Skeletal muscle tissue (tissue), 3 donors: ENCODE measurements at regions not wholly inside any gene's neighbourhood (a gene's known extent, or its start where the extent isn't known, plus 50 kb on each side); places are given as distances from the start of the nearest gene placed in this dataset.
A peak's percentile ranks its signal among the peaks of the same experiment; 100 is the strongest.
"Not testable (repeated sequence)": the region's sequence is repeated elsewhere in the genome, so short reads cannot be mapped to it uniquely, and the experiment has no call there.

Experiments
- H3K27ac ChIP-seq: one replicate; pipeline ENCODE4 v1.7.0; 2013; ENCODE audit warnings: mild to moderate bottlenecking, low read depth, low read length, inconsistent platforms
- H3K27me3 ChIP-seq, 3 donors: one replicate each; pipeline ENCODE4 v1.7.0; 2013; ENCODE audit warnings: low read length in 3 of 3; ENCODE audit not compliant: control insufficient read depth in 3 of 3, insufficient read depth in 3 of 3
- H3K36me3 ChIP-seq, 3 donors: one replicate each; pipeline ENCODE4 v1.7.0; 2013; ENCODE audit warnings: low read length in 3 of 3; ENCODE audit not compliant: control insufficient read depth in 3 of 3, insufficient read depth in 3 of 3
- H3K4me1 ChIP-seq, 3 donors: one replicate each; pipeline ENCODE4 v1.7.0; 2013; ENCODE audit warnings: low read length in 3 of 3, mild to moderate bottlenecking in 3 of 3; ENCODE audit not compliant: control insufficient read depth in 3 of 3, insufficient read depth in 3 of 3
- H3K4me3 ChIP-seq, 3 donors: one replicate each; pipeline ENCODE4 v1.7.0; 2013; ENCODE audit warnings: low read length in 3 of 3
- H3K9ac ChIP-seq, 3 donors: one replicate each; pipeline ENCODE4 v1.7.0; 2013; ENCODE audit warnings: low read length in 3 of 3, mild to moderate bottlenecking in 3 of 3, moderate library complexity in 2 of 3, low read depth in 1 of 3
- H3K9me3 ChIP-seq, 3 donors: one replicate each; pipeline ENCODE4 v1.7.0; 2013; ENCODE audit warnings: low read length in 3 of 3; ENCODE audit not compliant: control insufficient read depth in 3 of 3
- donor health status: Osteomylitis.

- Histone ChIP-seq H3K9me3 (no peaks in the 10 kb centered on the region), H3K4me1 (peaks cover 8 to 20% (median 15%) of the 10 kb centered on the region in 3 donors), H3K27me3 (no peaks in the 10 kb centered on the region), H3K36me3 (no peaks in the 10 kb centered on the region), H3K27ac (no peak overlapping the region), H3K9ac (no peak overlapping the region), H3K4me3 (peak overlapping the region in 1 of 3 donors; percentile 6)
These were observed 54.5 kb downstream of the IRX5 start for GRCh38 chr16:54985156-54985555.

GRCh38 chr16:54985668-54986067 lies 55.0 kb downstream of the IRX5 start:
- no peak overlapping the region for H3K4me3 ChIP-seq
- H3K4me1 ChIP-seq = peaks cover 8 to 20% (median 15%) of the 10 kb centered on the region in 3 donors
- H3K9me3 ChIP-seq = no peaks in the 10 kb centered on the region
- no peaks in the 10 kb centered on the region for H3K27me3 ChIP-seq
- H3K27ac ChIP-seq = no peak overlapping the region
- H3K36me3 ChIP-seq = no peaks in the 10 kb centered on the region
- H3K9ac ChIP-seq = no peak overlapping the region

GRCh38 chr16:54986409-54986808 lies 55.7 kb downstream of the IRX5 start:
- no peak overlapping the region for H3K27ac ChIP-seq
- H3K9ac ChIP-seq = no peak overlapping the region
- H3K36me3 ChIP-seq = no peaks in the 10 kb centered on the region
- no peak overlapping the region for H3K4me3 ChIP-seq
- H3K4me1 ChIP-seq = peaks cover 8 to 20% (median 15%) of the 10 kb centered on the region in 3 donors
- no peaks in the 10 kb centered on the region for H3K27me3 ChIP-seq
- no peaks in the 10 kb centered on the region for H3K9me3 ChIP-seq

- no peak overlapping the region for H3K9ac ChIP-seq
- no peaks in the 10 kb centered on the region for H3K9me3 ChIP-seq
- H3K27ac ChIP-seq = no peak overlapping the region
- peaks cover 8 to 20% (median 15%) of the 10 kb centered on the region in 3 donors for H3K4me1 ChIP-seq
- H3K36me3 ChIP-seq = no peaks in the 10 kb centered on the region
- H3K4me3 ChIP-seq = no peak overlapping the region
- H3K27me3 ChIP-seq = peaks cover 0 to 2% (median 0%) of the 10 kb centered on the region in 3 donors
These were observed 56.4 kb downstream of the IRX5 start for GRCh38 chr16:54987081-54987480.

- H3K9ac ChIP-seq = no peak overlapping the region
- H3K36me3 ChIP-seq = no peaks in the 10 kb centered on the region
- H3K4me3 ChIP-seq = no peak overlapping the region
These were observed 60.9 kb downstream of the IRX5 start for GRCh38 chr16:54991525-54991924.

GRCh38 chr16:54991946-54992345 lies 61.3 kb downstream of the IRX5 start:
- H3K4me1 ChIP-seq, H3K27me3 ChIP-seq, H3K36me3 ChIP-seq, H3K27ac ChIP-seq, H3K9ac ChIP-seq, H3K9me3 ChIP-seq, H3K4me3 ChIP-seq: not testable (repeated sequence)

More at GRCh38 chr16:54991525-54991924, 60.9 kb downstream of the IRX5 start:
- peaks cover 0 to 6% (median 0%) of the 10 kb centered on the region in 3 donors for H3K27me3 ChIP-seq
- no peaks in the 10 kb centered on the region for H3K9me3 ChIP-seq
- H3K4me1 ChIP-seq = no peaks in the 10 kb centered on the region
- H3K27ac ChIP-seq = no peak overlapping the region

- Histone ChIP-seq H3K9ac (no peak overlapping the region), H3K9me3 (no peaks in the 10 kb centered on the region)
These were observed 62.6 kb downstream of the IRX5 start for GRCh38 chr16:54993106-54993895.

GRCh38 chr16:54996186-54996585 lies 65.5 kb downstream of the IRX5 start:
- no peak overlapping the region for H3K27ac ChIP-seq
- H3K36me3 ChIP-seq = no peaks in the 10 kb centered on the region
- H3K27me3 ChIP-seq = peaks cover 3 to 31% (median 4%) of the 10 kb centered on the region in 3 donors
- no peaks in the 10 kb centered on the region for H3K9me3 ChIP-seq
- no peaks in the 10 kb centered on the region for H3K4me1 ChIP-seq
- no peak overlapping the region for H3K9ac ChIP-seq
- no peak overlapping the region for H3K4me3 ChIP-seq

More at GRCh38 chr16:54993106-54993895, 62.6 kb downstream of the IRX5 start:
- Histone ChIP-seq H3K27me3 (peaks cover 3 to 19% (median 4%) of the 10 kb centered on the region in 3 donors), H3K27ac (no peak overlapping the region), H3K4me3 (no peak overlapping the region), H3K36me3 (no peaks in the 10 kb centered on the region), H3K4me1 (no peaks in the 10 kb centered on the region)

- H3K27me3 ChIP-seq = peaks cover 3 to 25% (median 4%) of the 10 kb centered on the region in 3 donors
- H3K4me1 ChIP-seq = no peaks in the 10 kb centered on the region
- no peak overlapping the region for H3K27ac ChIP-seq
These were observed 68.2 kb downstream of the IRX5 start for GRCh38 chr16:54998834-54999233.

GRCh38 chr16:54999481-54999880 lies 68.8 kb downstream of the IRX5 start:
- peaks cover 3 to 27% (median 4%) of the 10 kb centered on the region in 3 donors for H3K27me3 ChIP-seq
- H3K9me3 ChIP-seq = no peaks in the 10 kb centered on the region

More at GRCh38 chr16:54998834-54999233, 68.2 kb downstream of the IRX5 start:
- Histone ChIP-seq H3K9me3 (no peaks in the 10 kb centered on the region), H3K4me3 (no peak overlapping the region), H3K36me3 (no peaks in the 10 kb centered on the region), H3K9ac (no peak overlapping the region)

More at GRCh38 chr16:54999481-54999880, 68.8 kb downstream of the IRX5 start:
- H3K27ac ChIP-seq = no peak overlapping the region
- no peaks in the 10 kb centered on the region for H3K36me3 ChIP-seq
- H3K4me3 ChIP-seq = no peak overlapping the region
- H3K9ac ChIP-seq = no peak overlapping the region
- no peaks in the 10 kb centered on the region for H3K4me1 ChIP-seq
